Tibial nerve (tissue), 4 donors: ENCODE measurements at regions not wholly inside any gene's neighbourhood (a gene's known extent, or its start where the extent isn't known, plus 50 kb on each side); places are given as distances from the start of the nearest gene placed in this dataset.

Source experiments
- CTCF ChIP-seq, 5 experiments: fragments of 200-600 bp in 3 of 5; fragments of 450-650 bp in 2 of 5; sonication (generic) in 3 of 5; IDR thresholded peaks; one replicate each; pipeline ENCODE4 v1.5.1; 2016 to 2019; ENCODE audit warnings: antibody characterized with exemption in 5 of 5, mild to moderate bottlenecking in 3 of 5, moderate library complexity in 2 of 5
- EP300 ChIP-seq, 2 donors: sonication (generic); formaldehyde crosslinking; IDR thresholded peaks; one replicate each; pipeline ENCODE4 v1.6.1; 2017; ENCODE audit warnings: antibody characterized with exemption in 2 of 2, mild to moderate bottlenecking in 1 of 2
- POLR2A ChIP-seq, 2 donors: fragments of 450-650 bp; IDR thresholded peaks; one replicate each; pipeline ENCODE4 v1.6.1; 2017; ENCODE audit warnings: antibody characterized with exemption in 2 of 2, mild to moderate bottlenecking in 2 of 2, moderate library complexity in 2 of 2

- TF ChIP-seq POLR2A (IDR thresholded peaks at IDR 0.05) (no peak), CTCF (IDR thresholded peaks at IDR 0.05) (no peak), EP300 (IDR thresholded peaks at IDR 0.05) (no peak)
Observed at GRCh38 chr2:65918760-65919187, 486.4 kb upstream of the SPRED2 start.
